D721Med (cell line): ENCODE measurements at regions not wholly inside any gene's neighbourhood (a gene's known extent, or its start where the extent isn't known, plus 50 kb on each side); places are given as distances from the start of the nearest gene placed in this dataset.

Experiments used
- DNase-seq: peaks from one replicate; pipeline ENCODE4 v3.0.0; 2011; ENCODE audit warnings: low spot score; ENCODE audit not compliant: insufficient read length
- FAIRE-seq: peaks from 2 replicates; lab custom pipeline; 2011; peaks lifted over from hg19 to GRCh38; lab: Jason Lieb, UNC
- TF ChIP-seq, protein P1 (sequence below): IDR thresholded peaks from 2 replicates; pipeline ENCODE4 v1.5.1; 2012; ENCODE audit warnings: mild to moderate bottlenecking, control low read depth; ENCODE audit not compliant: insufficient read depth; ENCODE audit errors: missing control alignments

DNA sequence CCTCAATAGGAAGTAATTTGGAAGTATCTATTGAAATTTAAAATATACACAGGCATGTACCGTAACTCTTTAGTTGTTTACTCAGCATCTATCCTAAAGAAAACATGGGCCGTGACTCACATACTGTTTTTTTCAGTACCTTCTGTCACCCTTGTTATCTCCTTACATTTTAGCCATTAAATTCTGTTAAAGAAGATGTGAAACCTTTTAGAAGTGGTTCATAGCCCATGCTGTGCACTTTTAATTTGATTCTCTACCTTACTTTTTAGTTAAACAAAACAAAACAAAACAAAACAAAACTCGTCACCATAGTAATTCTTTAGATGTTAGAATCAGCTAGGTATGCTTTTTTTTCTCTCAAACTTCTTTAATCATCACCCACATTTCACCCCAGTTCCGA lies 494.4 kb upstream of the RGS6 start:
- TF ChIP-seq, protein P1, sequence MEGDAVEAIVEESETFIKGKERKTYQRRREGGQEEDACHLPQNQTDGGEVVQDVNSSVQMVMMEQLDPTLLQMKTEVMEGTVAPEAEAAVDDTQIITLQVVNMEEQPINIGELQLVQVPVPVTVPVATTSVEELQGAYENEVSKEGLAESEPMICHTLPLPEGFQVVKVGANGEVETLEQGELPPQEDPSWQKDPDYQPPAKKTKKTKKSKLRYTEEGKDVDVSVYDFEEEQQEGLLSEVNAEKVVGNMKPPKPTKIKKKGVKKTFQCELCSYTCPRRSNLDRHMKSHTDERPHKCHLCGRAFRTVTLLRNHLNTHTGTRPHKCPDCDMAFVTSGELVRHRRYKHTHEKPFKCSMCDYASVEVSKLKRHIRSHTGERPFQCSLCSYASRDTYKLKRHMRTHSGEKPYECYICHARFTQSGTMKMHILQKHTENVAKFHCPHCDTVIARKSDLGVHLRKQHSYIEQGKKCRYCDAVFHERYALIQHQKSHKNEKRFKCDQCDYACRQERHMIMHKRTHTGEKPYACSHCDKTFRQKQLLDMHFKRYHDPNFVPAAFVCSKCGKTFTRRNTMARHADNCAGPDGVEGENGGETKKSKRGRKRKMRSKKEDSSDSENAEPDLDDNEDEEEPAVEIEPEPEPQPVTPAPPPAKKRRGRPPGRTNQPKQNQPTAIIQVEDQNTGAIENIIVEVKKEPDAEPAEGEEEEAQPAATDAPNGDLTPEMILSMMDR = no peak
- FAIRE-seq (no peak), DNase-seq (no peak)

DNA sequence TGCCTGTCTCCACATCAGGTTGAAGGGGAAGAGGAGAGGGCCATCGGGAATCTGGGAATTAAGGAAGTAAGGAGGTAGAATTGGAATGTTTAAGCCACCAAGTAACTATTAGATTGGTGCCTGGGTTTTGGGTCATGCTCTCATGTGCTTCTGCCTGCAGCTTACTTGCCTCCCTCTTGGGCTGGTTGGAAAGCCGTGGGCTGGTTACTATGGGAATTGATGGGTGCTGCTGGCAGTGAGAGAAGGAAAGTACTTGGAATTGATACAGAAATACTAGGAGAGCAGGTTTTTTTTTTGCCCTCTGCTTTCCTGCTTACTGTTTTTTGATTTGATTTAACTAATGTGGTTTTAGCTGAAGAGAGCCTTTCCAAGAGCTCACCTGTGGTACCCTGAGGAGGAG lies 493.5 kb upstream of the RGS6 start:
- FAIRE-seq = no peak
- TF ChIP-seq, protein P1 = no peak
- no peak for DNase-seq

DNA sequence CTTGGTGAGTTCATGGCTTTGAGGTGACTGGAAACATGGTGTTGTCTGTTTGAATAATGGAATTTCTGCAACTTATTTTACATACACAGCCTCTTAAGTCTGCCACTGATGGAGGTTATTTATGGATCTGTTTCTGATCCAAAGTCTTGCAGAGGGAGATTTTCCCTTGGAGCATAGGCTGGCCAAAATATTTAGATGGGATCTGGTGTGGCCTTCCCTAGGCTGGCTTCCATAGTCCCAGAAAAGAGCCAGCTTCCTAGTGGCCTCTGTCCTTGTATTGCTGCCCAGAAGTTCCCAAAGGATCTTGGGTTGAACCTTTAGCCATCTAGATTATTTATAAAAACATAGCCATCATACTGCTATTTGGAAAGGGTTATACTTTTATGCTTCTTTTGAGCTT lies 491.1 kb upstream of the RGS6 start:
- TF ChIP-seq, protein P1 = no peak
- FAIRE-seq (no peak), DNase-seq (no peak)

DNA sequence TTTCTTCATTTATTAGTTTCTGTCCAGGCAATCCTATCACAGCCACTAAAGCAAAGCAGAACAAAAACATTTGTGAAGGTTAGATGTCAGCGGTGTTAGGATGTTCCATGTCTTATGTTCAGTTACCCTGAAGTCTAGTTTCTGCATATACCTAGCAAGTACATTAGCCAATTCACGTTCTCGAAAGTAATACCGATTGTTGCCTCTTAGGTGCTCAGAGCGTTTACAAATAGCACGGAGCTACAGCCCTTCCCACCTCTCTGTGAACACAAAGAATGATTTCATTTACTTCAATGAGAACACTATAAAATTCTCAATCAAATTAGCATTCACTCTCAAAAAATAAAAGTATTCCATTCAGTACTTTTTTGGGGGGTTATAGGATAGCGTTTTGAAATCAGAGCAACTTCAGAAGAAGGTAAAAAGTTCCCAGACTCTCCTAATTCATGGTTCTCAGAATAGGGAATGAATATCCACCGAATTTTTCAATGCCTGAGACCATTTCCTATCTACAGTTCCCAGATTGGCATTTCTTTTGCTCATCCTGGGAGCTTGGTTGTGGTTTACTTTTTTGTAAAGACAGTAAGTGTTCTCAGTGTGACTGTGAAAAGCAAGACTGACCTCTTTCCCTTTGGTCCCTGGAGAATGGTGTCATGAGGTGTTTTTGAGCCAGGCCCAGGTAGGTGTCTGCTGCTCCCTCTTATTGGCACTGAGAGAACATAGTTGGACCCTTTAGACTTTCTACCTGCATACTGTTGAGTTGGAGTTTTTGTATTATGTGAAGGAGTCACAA lies 488.0 kb upstream of the RGS6 start:
- DNase-seq = no peak
- no peak for FAIRE-seq
- TF ChIP-seq, protein P1 = no peak

DNA sequence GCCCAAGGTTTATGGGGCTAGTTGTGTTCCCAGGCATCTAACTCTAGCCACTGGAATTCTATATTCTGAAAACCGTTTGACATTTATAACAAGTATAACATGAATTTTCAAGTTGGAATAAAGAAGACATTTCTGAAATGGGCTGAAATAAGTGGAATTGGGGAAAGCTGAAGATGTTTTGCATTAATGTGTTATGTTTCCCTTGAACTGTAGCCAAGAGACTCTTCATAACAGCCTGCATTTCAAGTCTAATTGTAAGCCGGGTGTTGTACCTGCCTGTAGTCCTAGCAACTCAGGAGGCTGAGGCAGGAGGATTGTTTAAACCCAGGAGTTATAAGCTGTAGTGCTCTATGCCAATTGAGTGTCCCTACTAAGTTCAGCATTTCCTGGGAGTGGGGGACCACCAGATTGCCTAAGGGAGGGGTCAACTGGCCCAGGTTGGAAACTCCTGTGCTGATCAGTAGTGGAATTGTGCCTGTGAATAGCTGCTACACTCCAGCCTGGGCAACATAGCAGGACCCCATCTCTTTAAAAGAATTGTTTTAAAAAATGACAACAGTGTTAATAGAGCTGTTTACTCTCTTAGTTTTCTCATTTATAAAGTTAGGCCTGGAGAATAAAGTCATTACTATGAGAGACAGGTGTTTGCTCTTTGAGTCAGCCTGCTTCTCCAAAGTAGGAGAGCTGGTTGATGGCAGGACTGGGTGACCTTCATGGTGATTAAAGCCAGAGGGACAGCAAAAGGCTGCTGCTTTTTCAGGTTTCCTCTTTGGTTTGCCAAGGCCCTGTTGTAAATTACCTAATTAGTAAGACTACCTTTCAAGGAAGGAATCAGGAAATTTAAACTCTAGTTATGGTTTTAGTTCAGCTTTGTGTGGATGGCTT lies 483.6 kb upstream of the RGS6 start:
- DNase-seq = no peak
- TF ChIP-seq, protein P1 = no peak
- FAIRE-seq = no peak

DNA sequence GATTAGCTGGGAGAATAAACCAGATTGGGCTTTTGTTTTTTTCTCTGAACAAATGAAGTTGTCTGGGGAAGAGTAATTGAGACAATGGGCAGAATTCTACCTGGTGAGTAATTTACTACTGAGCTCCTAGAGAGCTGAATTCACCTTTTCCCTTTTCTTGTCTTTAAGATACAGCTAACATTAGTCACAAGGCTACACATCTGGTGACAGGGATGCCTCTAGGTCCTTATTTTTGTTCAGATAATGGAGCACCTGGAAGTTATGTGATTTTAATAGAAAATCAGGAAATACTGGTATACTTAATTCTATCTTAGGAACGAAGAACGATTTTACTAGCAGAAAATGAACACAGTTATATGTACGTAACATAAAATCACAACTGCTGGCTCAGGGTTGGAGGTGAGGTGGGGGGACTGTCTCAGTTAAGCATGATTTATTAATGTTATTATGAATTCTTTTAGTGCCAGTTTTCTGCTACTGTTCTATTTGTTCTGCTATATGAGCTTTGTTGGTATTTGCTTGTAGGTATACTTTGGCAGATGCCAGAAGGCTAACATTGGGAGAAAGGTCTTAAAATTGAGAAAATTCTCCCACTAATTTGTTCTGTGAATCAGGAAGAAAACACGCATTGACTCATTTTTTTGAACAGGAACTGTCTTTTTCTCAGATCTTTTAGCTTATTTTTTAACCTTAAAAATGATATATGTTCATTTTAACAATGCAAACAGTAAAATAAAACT lies 482.7 kb upstream of the RGS6 start:
- DNase-seq (no peak), FAIRE-seq (no peak)
- TF ChIP-seq, protein P1 = no peak
